Stomach (tissue), 4 donors: ENCODE measurements at regions not wholly inside any gene's neighbourhood (a gene's known extent, or its start where the extent isn't known, plus 50 kb on each side); places are given as distances from the start of the nearest gene placed in this dataset.

Experiments
- POLR2A ChIP-seq, 4 donors: fragments of 450-650 bp; IDR thresholded peaks; one replicate each; pipeline ENCODE4 v1.6.1; 2016; ENCODE audit warnings: antibody characterized with exemption in 4 of 4, control low read depth in 2 of 4, mild to moderate bottlenecking in 1 of 4, moderate library complexity in 1 of 4
- POLR2AphosphoS5 ChIP-seq, 3 donors: sonication (generic); formaldehyde crosslinking; IDR thresholded peaks; one replicate each; pipeline ENCODE4 v1.6.1; 2016; ENCODE audit warnings: antibody characterized with exemption in 3 of 3

- no peak for TF ChIP-seq POLR2A (IDR thresholded peaks at IDR 0.05)
- TF ChIP-seq POLR2AphosphoS5 (IDR thresholded peaks at IDR 0.05): no peak
Measured at GRCh38 chr12:28859551-28859950, 289.5 kb upstream of the FAR2 start.
